Transverse colon (tissue), 4 donors: ENCODE measurements at regions not wholly inside any gene's neighbourhood (a gene's known extent, or its start where the extent isn't known, plus 50 kb on each side); places are given as distances from the start of the nearest gene placed in this dataset.

Source experiments
- CTCF ChIP-seq, 5 experiments: fragments of 200-600 bp in 3 of 5; fragments of 450-650 bp in 2 of 5; sonication (generic) in 3 of 5; IDR thresholded peaks; 1 replicate in 2 of 5; 2 replicates in 3 of 5; pipeline ENCODE4 v1.5.1; 2016 to 2017; ENCODE audit warnings: antibody characterized with exemption in 5 of 5, inconsistent platforms in 3 of 5, mild to moderate bottlenecking in 2 of 5, moderate library complexity in 1 of 5
- EP300 ChIP-seq: sonication (generic); formaldehyde crosslinking; IDR thresholded peaks from one replicate; pipeline ENCODE4 v1.6.1; 2017; ENCODE audit warnings: antibody characterized with exemption, low read depth
- POLR2A ChIP-seq: fragments of 450-650 bp; IDR thresholded peaks from one replicate; pipeline ENCODE4 v1.6.1; 2016; ENCODE audit warnings: antibody characterized with exemption, mild to moderate bottlenecking, moderate library complexity
- POLR2AphosphoS5 ChIP-seq, 3 donors: sonication (generic); formaldehyde crosslinking; IDR thresholded peaks; one replicate each; pipeline ENCODE4 v1.6.1; 2016; ENCODE audit warnings: antibody characterized with exemption in 3 of 3

- TF ChIP-seq EP300 = no peak
- no peak for TF ChIP-seq POLR2A
- no peak for TF ChIP-seq CTCF (IDR thresholded peaks at IDR 0.05)
- TF ChIP-seq POLR2AphosphoS5 (IDR thresholded peaks at IDR 0.05) = no peak
These were observed 99.2 kb upstream of the PTPRM start for GRCh38 chr18:7467708-7468466.
